WTC11 (cell line): ENCODE measurements at regions not wholly inside any gene's neighbourhood (a gene's known extent, or its start where the extent isn't known, plus 50 kb on each side); places are given as distances from the start of the nearest gene placed in this dataset.

Source experiments
- ATAC-seq: fragments of 200-7000 bp; cut with Tn5 transposase; 2 replicates; pipeline ENCODE4 v1.10.0; 2021; ENCODE audit warnings: mild to moderate bottlenecking, moderate library complexity
- CTCF ChIA-PET: fragments of 300-600 bp; sonication (Branson Sonifier 250); formaldehyde crosslinking; loops from one replicate; lab custom pipeline; 2021; ENCODE audit warnings: antibody characterized with exemption; lab: Charles Lee
- POLR2A ChIA-PET: fragments of 350-600 bp; sonication (Branson Sonifier 250); formaldehyde crosslinking; loops from one replicate; lab custom pipeline; 2021; ENCODE audit warnings: antibody characterized with exemption; lab: Charles Lee
- DNase-seq: peaks from one replicate; pipeline ENCODE4 v3.0.0; 2021; ENCODE audit warnings: low spot score
- H3K27ac Mint-ChIP-seq: 2 replicates; pipeline ENCODE4 v1.8.0; 2021; ENCODE audit warnings: mixed read lengths
- H3K27me3 Mint-ChIP-seq: 2 replicates; pipeline ENCODE4 v1.8.0; 2021; ENCODE audit warnings: low read depth, mild to moderate bottlenecking, moderate library complexity, mixed read lengths
- H3K36me3 Mint-ChIP-seq: 2 replicates; pipeline ENCODE4 v1.8.0; 2021; ENCODE audit warnings: mixed read lengths
- H3K4me1 Mint-ChIP-seq: 2 replicates; pipeline ENCODE4 v1.8.0; 2022; ENCODE audit warnings: mixed read lengths
- H3K4me3 Mint-ChIP-seq: 2 replicates; pipeline ENCODE4 v1.8.0; 2021; ENCODE audit warnings: mild to moderate bottlenecking, moderate library complexity, mixed read lengths
- H3K9me3 Mint-ChIP-seq: 2 replicates; pipeline ENCODE4 v1.8.0; 2021; ENCODE audit warnings: mixed read lengths
- AR ChIP-seq: fragments of 250-450 bp; sonication (Bioruptor Pico); IDR thresholded peaks from 2 replicates; pipeline ENCODE4 v1.9.0; 2021; ENCODE audit warnings: mild to moderate bottlenecking
- ATF1 ChIP-seq: sonication (generic); formaldehyde crosslinking; IDR thresholded peaks from 2 replicates; pipeline ENCODE4 v1.8.1; 2023; ENCODE audit warnings: mild to moderate bottlenecking, moderate library complexity, missing genetic modification reagents
- E2F5 ChIP-seq: sonication (generic); formaldehyde crosslinking; IDR thresholded peaks from 2 replicates; pipeline ENCODE4 v1.8.1; 2022; ENCODE audit warnings: mild to moderate bottlenecking, moderate library complexity, missing genetic modification reagents
- ELF4 ChIP-seq: sonication (generic); formaldehyde crosslinking; IDR thresholded peaks from 2 replicates; pipeline ENCODE4 v1.8.1; 2022; ENCODE audit warnings: low read depth, mild to moderate bottlenecking, moderate library complexity, missing genetic modification reagents
- ERG ChIP-seq: fragments of 250-450 bp; sonication (Bioruptor Pico); IDR thresholded peaks from 2 replicates; pipeline ENCODE4 v1.8.0; 2021; ENCODE audit warnings: mild to moderate bottlenecking
- ESRRA ChIP-seq: sonication (generic); formaldehyde crosslinking; IDR thresholded peaks from 2 replicates; pipeline ENCODE4 v1.8.1; 2022; ENCODE audit warnings: mild to moderate bottlenecking, missing genetic modification reagents, borderline replicate concordance
- FOXK1 ChIP-seq: sonication (generic); formaldehyde crosslinking; IDR thresholded peaks from 2 replicates; pipeline ENCODE4 v1.8.0; 2022; ENCODE audit warnings: mild to moderate bottlenecking, moderate library complexity, missing genetic modification reagents
- FOXP4 ChIP-seq: sonication (generic); formaldehyde crosslinking; IDR thresholded peaks from 2 replicates; pipeline ENCODE4 v1.8.0; 2022; ENCODE audit warnings: mild to moderate bottlenecking, missing genetic modification reagents
- HMGA2 ChIP-seq: fragments of 250-450 bp; sonication (Bioruptor Pico); IDR thresholded peaks from 2 replicates; pipeline ENCODE4 v1.4.0; 2021; ENCODE audit warnings: mild to moderate bottlenecking, moderate library complexity
- IRF1 ChIP-seq: sonication (generic); formaldehyde crosslinking; IDR thresholded peaks from 2 replicates; pipeline ENCODE4 v1.8.0; 2023; ENCODE audit warnings: missing genetic modification reagents
- JUN ChIP-seq: sonication (generic); formaldehyde crosslinking; IDR thresholded peaks from 2 replicates; pipeline ENCODE4 v1.8.0; 2023; ENCODE audit warnings: mild to moderate bottlenecking, missing genetic modification reagents
- NFYB ChIP-seq: sonication (generic); formaldehyde crosslinking; conservative IDR thresholded peaks from 2 replicates; pipeline ENCODE4 v1.8.0; 2022; ENCODE audit warnings: low read depth, missing genetic modification reagents
- NR2C2 ChIP-seq: sonication (generic); formaldehyde crosslinking; IDR thresholded peaks from 2 replicates; pipeline ENCODE4 v1.8.0; 2022; ENCODE audit warnings: mild to moderate bottlenecking, missing genetic modification reagents
- OVOL2 ChIP-seq: fragments of 250-450 bp; sonication (Bioruptor Pico); IDR thresholded peaks from 2 replicates; pipeline ENCODE4 v1.9.0; 2021; ENCODE audit warnings: mild to moderate bottlenecking, borderline replicate concordance
- PRDM15 ChIP-seq: sonication (generic); formaldehyde crosslinking; IDR thresholded peaks from 2 replicates; pipeline ENCODE4 v1.8.0; 2022; ENCODE audit warnings: missing genetic modification reagents
- SMAD4 ChIP-seq: sonication (generic); formaldehyde crosslinking; IDR thresholded peaks from 2 replicates; pipeline ENCODE4 v1.8.0; 2022; ENCODE audit warnings: mild to moderate bottlenecking, missing genetic modification reagents
- SOX15 ChIP-seq: fragments of 250-450 bp; sonication (Bioruptor Pico); IDR thresholded peaks from 2 replicates; pipeline ENCODE4 v1.9.0; 2021; ENCODE audit warnings: mild to moderate bottlenecking
- ZNF232 ChIP-seq: sonication (generic); formaldehyde crosslinking; IDR thresholded peaks from 2 replicates; pipeline ENCODE4 v1.8.0; 2022; ENCODE audit warnings: mild to moderate bottlenecking, missing genetic modification reagents
- ZNF263 ChIP-seq: sonication (generic); formaldehyde crosslinking; IDR thresholded peaks from 2 replicates; pipeline ENCODE4 v1.8.1; 2022; ENCODE audit warnings: low read depth, mild to moderate bottlenecking, moderate library complexity, missing genetic modification reagents
- ZSCAN18 ChIP-seq: fragments of 250-450 bp; sonication (Bioruptor Pico); IDR thresholded peaks from 2 replicates; pipeline ENCODE4 v2.1.2; 2022; ENCODE audit warnings: mild to moderate bottlenecking, moderate library complexity

GRCh38 chr4:19650903-19651864, 600.5 kb upstream of the SLIT2 start (continued):
- TF ChIP-seq SOX15 (CRISPR knock-in tag) (no peak), IRF1 (no peak)
- TF ChIP-seq, all 79 proteins: peak for 0

- Mint-ChIP-seq H3K9me3 (peaks cover 42% of the 10 kb centered on the region), H3K4me1 (no peaks in the 10 kb centered on the region), H3K27me3 (no peaks in the 10 kb centered on the region; the same call in 1 of the 2 replicates), H3K4me3 (no peak overlapping the region), H3K36me3 (peaks cover 3% of the 10 kb centered on the region), H3K27ac (no peak overlapping the region)
- POLR2A ChIA-PET, result no interaction called here
- DNase-seq (no peak), ATAC-seq (no peak)
- TF ChIP-seq SMAD4 (CRISPR knock-in tag), result no peak
- no peak for TF ChIP-seq NR2C2 (CRISPR knock-in tag)
- CTCF ChIA-PET, result no interaction called here
Observed at GRCh38 chr4:19645589-19645988, 606.1 kb upstream of the SLIT2 start.

GRCh38 chr4:19636451-19636850, 615.3 kb upstream of the SLIT2 start:
- ChIA-PET CTCF (no interaction called here), POLR2A (no interaction called here)
- Mint-ChIP-seq H3K4me1 (no peaks in the 10 kb centered on the region), H3K36me3 (peaks cover 25% of the 10 kb centered on the region), H3K4me3 (no peak overlapping the region), H3K27me3 (no peaks in the 10 kb centered on the region), H3K9me3 (peaks cover 48% of the 10 kb centered on the region), H3K27ac (no peak overlapping the region)
- ATAC-seq (no peak), DNase-seq (no peak)
- TF ChIP-seq ATF1 (CRISPR knock-in tag) (no peak), NFYB (no peak), PRDM15 (CRISPR knock-in tag) (no peak), HMGA2 (CRISPR knock-in tag) (no peak), ERG (no peak), AR (CRISPR knock-in tag) (no peak), ESRRA (CRISPR knock-in tag) (no peak), FOXK1 (CRISPR knock-in tag) (no peak), FOXP4 (CRISPR knock-in tag) (no peak), OVOL2 (CRISPR knock-in tag) (no peak), E2F5 (CRISPR knock-in tag) (no peak), ZNF232 (CRISPR knock-in tag) (no peak), ZSCAN18 (CRISPR knock-in tag) (no peak), ELF4 (CRISPR knock-in tag) (no peak), JUN (CRISPR knock-in tag) (no peak), NR2C2 (CRISPR knock-in tag) (no peak), ZNF263 (no peak)
